GM19023 (cell line): ENCODE measurements at regions not wholly inside any gene's neighbourhood (a gene's known extent, or its start where the extent isn't known, plus 50 kb on each side); places are given as distances from the start of the nearest gene placed in this dataset.

Source experiments
- ATAC-seq: cut with Tn5 transposase; IDR thresholded peaks from one replicate; pipeline ENCODE4 v1.9.1; 2021; ENCODE audit warnings: mild to moderate bottlenecking, moderate library complexity; ENCODE audit not compliant: unreplicated experiment

GRCh38 chr18:43570593-43570992 lies 293.3 kb upstream of the SYT4 start:
- no peak for ATAC-seq

DNA sequence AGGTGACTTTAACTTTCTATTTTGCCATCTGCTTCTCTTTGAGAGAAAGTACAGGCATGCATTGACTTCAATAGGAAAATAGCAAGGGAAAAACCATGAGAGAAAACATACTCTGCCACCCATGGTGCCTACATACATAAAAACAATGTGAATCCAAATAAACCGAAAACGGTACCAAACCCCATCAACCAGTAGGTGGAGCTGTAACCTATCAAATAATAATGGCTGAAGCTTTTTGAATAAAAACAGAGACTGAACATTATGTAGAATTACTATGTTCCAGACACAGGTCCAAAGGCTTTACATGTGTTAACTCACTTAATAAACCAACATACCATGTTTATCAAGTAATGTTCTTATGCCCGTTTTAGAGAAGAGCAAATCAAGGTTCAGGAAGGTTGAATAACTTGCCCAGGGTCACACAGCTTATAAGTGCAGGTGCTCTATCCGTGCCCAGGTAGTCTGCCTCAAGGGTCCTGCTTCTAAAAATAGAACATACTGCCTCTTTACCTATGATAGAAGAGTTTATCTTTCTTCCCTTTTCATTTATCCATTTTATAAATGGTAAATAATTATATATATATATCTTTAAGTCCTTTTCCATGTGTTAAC lies 293.9 kb upstream of the SYT4 start:
- ATAC-seq = peak; percentile 55

GRCh38 chr18:43572163-43572562 lies 294.9 kb upstream of the SYT4 start:
- ATAC-seq = peak; percentile 72

GRCh38 chr18:43574974-43575373 lies 297.7 kb upstream of the SYT4 start:
- ATAC-seq = no peak

DNA sequence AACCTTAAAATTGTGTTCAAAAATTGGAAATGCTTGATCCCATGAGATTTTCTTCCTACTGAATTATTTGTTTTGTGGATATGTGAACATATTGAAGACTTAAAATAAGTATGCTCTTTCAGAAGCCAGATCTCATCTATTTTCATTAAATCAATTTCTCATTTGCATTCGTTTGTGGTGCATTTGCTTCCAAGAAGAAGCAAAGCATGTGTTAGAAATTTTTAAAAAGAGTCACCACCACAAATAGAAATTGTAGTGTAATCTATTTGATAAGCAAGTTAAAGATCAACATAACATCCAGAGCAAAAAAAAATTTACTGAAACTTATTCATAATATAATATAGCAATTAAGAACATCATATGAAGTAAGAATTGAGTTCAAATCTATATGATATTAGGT lies 300.9 kb upstream of the SYT4 start:
- ATAC-seq = no peak

GRCh38 chr18:43578706-43579105 lies 301.4 kb upstream of the SYT4 start:
- no peak for ATAC-seq

- ATAC-seq = no peak
Measured at GRCh38 chr18:43581936-43582519, 304.7 kb upstream of the SYT4 start.

DNA sequence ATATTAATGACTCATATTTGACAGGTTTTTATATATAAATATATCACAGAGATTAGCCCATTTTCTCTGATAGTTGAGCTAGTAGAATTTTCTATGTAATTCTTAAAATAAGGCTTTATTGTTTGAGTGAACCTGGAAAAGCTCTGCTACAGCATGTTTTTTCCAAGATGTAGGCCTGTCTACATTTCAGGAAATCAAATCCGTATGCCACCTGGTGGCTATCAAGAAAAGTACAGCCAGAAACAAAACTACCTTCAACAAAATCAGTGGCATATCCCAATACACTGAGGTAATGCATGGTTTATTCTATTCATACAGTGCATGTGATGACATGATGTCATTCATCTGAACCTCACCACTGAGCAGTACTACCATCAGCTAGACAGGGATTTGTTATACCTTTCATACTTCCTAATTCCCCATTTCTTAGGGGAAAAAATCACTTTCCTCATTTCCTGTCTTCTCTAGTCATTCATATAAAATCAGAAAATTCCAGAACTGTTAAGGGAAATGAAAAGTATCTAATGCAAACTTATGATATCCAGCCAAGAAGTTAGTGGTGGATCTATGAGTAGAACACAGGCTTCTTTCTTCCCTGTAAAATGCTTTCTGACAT lies 310.4 kb upstream of the SYT4 start:
- peak; percentile 55 for ATAC-seq

DNA sequence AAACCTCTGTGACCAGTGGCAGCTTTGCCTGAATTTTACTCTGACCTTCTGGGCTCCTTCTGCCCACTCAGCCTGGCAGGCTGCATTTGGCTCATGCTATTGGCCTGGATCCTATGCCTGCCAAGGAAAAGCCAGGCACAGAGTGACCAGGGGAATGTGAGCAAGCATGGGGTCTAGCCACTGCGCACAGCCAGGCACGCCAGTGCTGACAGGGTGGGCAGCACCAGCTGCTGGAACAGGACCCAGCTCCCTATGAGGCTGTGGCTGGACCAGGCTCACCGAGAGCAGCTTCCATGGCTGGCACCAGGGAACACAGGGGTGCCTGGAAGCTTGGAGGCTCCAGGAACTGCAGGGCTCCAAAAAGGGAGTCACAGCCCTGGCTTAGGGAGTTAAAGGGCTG lies 311.5 kb upstream of the SYT4 start:
- no peak for ATAC-seq

- no peak for ATAC-seq
Measured at GRCh38 chr18:43589611-43590151, 312.4 kb upstream of the SYT4 start.

DNA sequence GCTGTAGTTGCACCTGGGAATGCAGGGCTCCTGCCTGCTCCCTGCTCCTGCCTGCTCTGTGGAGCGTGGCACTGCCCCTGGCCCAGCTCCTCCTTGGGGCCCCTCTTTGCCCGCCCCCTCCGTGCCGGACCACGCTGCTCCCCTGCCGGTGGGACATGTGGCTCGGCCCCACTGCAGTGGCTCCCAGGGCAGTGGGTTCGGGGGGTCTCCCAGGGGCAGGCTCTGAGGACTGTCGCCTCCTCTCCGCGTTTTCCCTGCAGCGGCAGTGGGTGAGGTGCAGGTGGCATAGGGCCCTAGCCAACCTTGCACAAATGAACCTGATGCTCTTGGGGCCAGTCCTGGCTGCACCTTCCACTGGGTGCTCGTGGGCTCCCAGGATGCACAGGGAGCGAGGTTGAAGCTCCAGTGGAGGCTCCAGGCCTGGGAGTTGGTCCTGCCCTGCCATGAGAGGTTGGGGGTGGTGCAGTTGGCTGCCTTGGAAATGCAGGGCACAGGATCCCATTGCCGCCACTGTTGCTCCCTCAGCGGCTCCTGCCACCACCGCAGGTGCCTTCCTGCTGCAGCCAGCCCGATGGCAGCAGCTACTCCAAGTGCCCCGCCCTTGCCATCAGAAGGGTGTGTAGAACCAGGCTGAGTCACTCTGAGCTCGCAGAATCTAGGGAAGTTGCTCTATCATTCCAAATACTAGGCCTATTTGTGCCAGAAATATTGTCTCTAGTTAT lies 313.1 kb upstream of the SYT4 start:
- no peak for ATAC-seq

DNA sequence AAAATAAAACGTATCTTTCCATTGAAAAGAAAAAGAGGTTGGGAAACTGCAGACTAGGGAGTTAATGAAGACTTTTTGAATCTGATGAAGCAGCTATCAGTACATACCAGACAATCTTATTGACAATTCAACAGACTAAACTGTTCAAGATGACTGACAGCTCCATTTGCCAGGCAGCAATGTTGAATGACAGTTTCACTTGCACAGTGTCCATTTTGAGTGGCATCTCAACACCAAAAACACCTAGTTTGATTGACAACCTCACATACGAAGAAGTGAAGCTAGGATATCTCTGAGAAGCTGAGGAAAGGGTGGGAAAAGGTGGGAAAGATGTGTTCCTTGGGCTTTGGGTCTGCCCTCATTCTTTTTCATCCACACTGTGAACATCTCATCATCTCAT lies 315.0 kb upstream of the SYT4 start:
- no peak for ATAC-seq

GRCh38 chr18:43596105-43596712 lies 318.9 kb upstream of the SYT4 start:
- peak; percentile 64 for ATAC-seq

- ATAC-seq = no peak
Measured at GRCh38 chr18:43601432-43601831, 324.1 kb upstream of the SYT4 start.

- ATAC-seq = no peak
Measured at GRCh38 chr18:43605224-43605623, 327.9 kb upstream of the SYT4 start.

DNA sequence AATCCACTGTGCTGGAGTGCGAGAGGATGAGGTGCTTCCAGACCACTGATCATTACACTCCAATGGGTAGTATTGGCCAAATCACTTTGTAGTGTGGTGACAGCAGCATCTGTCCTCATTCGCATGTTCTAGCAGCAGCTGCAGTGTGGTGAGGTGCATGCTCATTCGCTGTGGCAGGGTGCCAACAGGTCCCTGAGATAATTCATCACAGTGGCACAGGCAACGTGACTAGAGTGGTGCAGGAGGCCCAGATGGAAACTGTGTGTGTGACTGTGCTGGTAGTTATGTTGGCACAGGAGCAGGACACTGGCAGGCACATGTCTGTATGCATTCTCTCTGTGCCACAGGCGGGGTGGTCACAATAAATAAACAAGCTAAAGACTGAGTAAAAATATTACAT lies 329.5 kb upstream of the SYT4 start:
- ATAC-seq = no peak

GRCh38 chr18:43620936-43621335 lies 343.6 kb upstream of the SYT4 start:
- ATAC-seq = no peak

GRCh38 chr18:43622024-43622423 lies 344.7 kb upstream of the SYT4 start:
- no peak for ATAC-seq

- no peak for ATAC-seq
Measured at GRCh38 chr18:43625582-43625981, 348.3 kb upstream of the SYT4 start.

DNA sequence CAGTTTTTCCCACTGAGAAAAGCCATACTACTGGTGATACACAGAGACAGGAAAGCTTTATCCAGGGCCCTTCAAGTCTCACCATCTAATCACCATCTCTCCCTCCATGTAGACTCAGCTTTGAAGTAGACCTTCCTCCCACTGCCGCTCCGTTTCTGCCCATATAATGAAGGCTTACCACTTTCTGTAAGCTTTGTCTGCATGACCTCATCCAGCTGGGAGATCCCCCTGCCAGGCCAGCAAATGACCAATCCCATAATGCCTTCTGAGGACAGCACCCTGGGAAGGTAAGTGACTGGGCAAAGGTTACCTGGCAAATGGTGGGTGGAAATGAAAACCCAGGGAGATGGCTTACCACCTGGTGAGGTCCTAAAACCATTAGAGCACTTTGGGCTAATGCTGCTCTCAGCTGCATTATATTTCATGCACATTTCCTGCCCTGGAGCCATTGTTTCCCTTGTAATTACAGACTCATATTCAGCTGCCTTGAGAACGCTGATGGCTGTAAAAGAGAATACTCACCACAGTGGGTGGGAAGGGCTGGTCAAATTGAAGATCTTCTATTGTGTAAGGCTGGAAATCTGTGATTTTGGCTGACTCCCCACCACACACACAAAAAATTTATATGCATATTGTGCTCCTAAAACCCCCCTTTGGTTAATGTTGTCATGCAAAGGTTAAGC lies 350.7 kb upstream of the SYT4 start:
- no peak for ATAC-seq

DNA sequence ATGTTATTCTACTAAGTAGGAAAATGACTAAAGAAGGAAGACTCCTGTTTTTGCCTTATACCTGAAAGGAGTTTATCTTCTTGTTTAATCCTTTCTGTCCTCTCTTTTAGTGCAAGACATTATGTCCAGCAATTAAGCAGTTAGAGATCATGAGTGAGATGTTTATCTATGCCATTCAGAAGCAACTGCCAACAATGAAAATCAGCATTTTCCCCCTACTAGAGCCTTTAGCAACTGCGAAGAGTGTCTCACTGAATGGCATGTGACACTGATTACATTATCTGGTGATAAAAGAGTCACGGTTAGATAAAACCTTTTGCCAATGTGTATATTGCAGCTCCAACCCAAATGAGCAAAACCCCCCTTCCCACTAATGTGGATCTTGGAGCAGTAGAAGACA lies 357.7 kb upstream of the SYT4 start:
- no peak for ATAC-seq
